Calu3 (cell line): ENCODE measurements at regions not wholly inside any gene's neighbourhood (a gene's known extent, or its start where the extent isn't known, plus 50 kb on each side); places are given as distances from the start of the nearest gene placed in this dataset.

Source experiments
- BruUV-seq: library from RNA; stranded (reverse); fragments of 400-500 nt; replicated peaks from 2 replicates; lab custom pipeline; 2021; lab: Mats Ljungman, UMichigan
- CTCF ChIA-PET: fragments of 300-600 bp; sonication (Branson Sonifier 250); formaldehyde crosslinking; loops from one replicate; lab custom pipeline; 2022; ENCODE audit warnings: antibody characterized with exemption; lab: Charles Lee
- DNase-seq: peaks from one replicate; pipeline ENCODE4 v3.0.0; 2022
- H3K27ac Mint-ChIP-seq: one replicate; pipeline ENCODE4 v1.8.0; 2022; ENCODE audit warnings: mixed read lengths; ENCODE audit not compliant: unreplicated experiment
- H3K27me3 Mint-ChIP-seq: one replicate; pipeline ENCODE4 v1.8.0; 2022; ENCODE audit warnings: mixed read lengths; ENCODE audit not compliant: unreplicated experiment
- H3K36me3 Mint-ChIP-seq: one replicate; pipeline ENCODE4 v1.8.0; 2022; ENCODE audit warnings: mild to moderate bottlenecking, moderate library complexity, mixed read lengths; ENCODE audit not compliant: insufficient read depth, unreplicated experiment
- H3K4me1 Mint-ChIP-seq: one replicate; pipeline ENCODE4 v1.8.0; 2022; ENCODE audit warnings: mild to moderate bottlenecking, low read depth, mixed read lengths; ENCODE audit not compliant: unreplicated experiment
- H3K4me3 Mint-ChIP-seq: one replicate; pipeline ENCODE4 v1.8.0; 2022; ENCODE audit warnings: mild to moderate bottlenecking, low read depth, moderate library complexity, mixed read lengths; ENCODE audit not compliant: unreplicated experiment
- H3K9me3 Mint-ChIP-seq: one replicate; pipeline ENCODE4 v1.8.0; 2022; ENCODE audit warnings: low read depth, mixed read lengths; ENCODE audit not compliant: unreplicated experiment
- intact Hi-C: fragments of 100-400 bp; cut with micrococcal nuclease; formaldehyde crosslinking; loops from one replicate; pipeline ENCODE4 v1.10.0; 2022; ENCODE audit not compliant: unreplicated experiment
- TF ChIP-seq, protein P1 (sequence below): fragments of 200-600 bp; IDR thresholded peaks from one replicate; pipeline ENCODE4 v1.8.0; 2022; ENCODE audit warnings: antibody characterized with exemption; ENCODE audit not compliant: unreplicated experiment

GRCh38 chr10:90141791-90142190, 440.4 kb downstream of the KIF20B start:
- Mint-ChIP-seq H3K4me1 (no peaks in the 10 kb centered on the region), H3K36me3 (no peaks in the 10 kb centered on the region), H3K9me3 (peaks cover 3% of the 10 kb centered on the region), H3K27me3 (no peaks in the 10 kb centered on the region), H3K27ac (no peak overlapping the region), H3K4me3 (no peak overlapping the region)
- CTCF ChIA-PET: no interaction called here
- intact Hi-C loops: loop anchor here (10.0 kb wide), 1 partner anchor 453 kb away; no protein-coding TSS in a partner anchor
- DNase-seq: no peak
- BruUV-seq: no TSS peak
- TF ChIP-seq, protein P1, sequence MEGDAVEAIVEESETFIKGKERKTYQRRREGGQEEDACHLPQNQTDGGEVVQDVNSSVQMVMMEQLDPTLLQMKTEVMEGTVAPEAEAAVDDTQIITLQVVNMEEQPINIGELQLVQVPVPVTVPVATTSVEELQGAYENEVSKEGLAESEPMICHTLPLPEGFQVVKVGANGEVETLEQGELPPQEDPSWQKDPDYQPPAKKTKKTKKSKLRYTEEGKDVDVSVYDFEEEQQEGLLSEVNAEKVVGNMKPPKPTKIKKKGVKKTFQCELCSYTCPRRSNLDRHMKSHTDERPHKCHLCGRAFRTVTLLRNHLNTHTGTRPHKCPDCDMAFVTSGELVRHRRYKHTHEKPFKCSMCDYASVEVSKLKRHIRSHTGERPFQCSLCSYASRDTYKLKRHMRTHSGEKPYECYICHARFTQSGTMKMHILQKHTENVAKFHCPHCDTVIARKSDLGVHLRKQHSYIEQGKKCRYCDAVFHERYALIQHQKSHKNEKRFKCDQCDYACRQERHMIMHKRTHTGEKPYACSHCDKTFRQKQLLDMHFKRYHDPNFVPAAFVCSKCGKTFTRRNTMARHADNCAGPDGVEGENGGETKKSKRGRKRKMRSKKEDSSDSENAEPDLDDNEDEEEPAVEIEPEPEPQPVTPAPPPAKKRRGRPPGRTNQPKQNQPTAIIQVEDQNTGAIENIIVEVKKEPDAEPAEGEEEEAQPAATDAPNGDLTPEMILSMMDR: no peak

- no TSS peak for BruUV-seq
- Mint-ChIP-seq H3K9me3 (peaks cover 3% of the 10 kb centered on the region), H3K4me1 (no peaks in the 10 kb centered on the region), H3K4me3 (no peak overlapping the region), H3K27ac (no peak overlapping the region), H3K27me3 (no peaks in the 10 kb centered on the region), H3K36me3 (no peaks in the 10 kb centered on the region)
- CTCF ChIA-PET: no interaction called here
- DNase-seq: no peak
- TF ChIP-seq, protein P1: no peak
- intact Hi-C loops: loop anchor here (10.0 kb wide), 1 partner anchor 451 kb away; no protein-coding TSS in a partner anchor
Observed at GRCh38 chr10:90143937-90144336, 442.5 kb downstream of the KIF20B start.

DNA sequence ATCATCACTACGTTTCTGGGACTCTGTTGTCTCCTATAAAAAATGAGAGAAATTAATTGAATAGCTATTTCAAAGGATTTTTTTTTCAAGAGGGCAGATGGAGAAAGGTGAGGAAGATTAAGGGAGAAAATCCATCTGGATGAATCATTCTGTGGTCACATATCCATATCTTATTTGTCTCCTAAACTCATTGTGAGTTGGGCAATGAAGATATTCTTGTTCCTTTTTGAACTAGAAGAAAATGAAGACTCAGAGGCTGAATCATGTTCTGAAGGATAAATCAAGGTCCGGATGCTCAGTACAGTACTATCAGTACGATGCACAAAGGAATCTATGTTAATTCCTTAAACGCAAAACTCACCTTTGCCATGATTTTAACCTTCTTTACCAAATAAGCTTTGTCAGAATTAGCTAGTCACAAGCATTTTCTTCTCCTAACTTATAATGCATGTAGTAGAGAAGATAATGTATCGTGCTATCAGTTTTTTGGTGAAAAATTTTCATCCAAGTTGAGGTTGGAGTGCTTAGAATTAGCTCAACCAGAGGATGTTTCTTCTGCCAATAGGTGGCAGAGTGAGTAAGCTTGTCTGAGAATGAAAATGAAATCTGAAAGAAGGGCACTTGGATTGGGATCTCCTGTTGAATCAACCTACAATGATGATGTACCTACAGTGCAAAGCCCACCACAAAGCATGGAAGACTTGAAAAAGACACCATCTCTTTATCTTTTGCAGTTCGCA, 446.9 kb downstream of the KIF20B start:
- DNase-seq: peak; percentile 14
- Mint-ChIP-seq H3K36me3 (no peaks in the 10 kb centered on the region), H3K27ac (no peak overlapping the region), H3K27me3 (no peaks in the 10 kb centered on the region), H3K4me3 (no peak overlapping the region), H3K4me1 (no peaks in the 10 kb centered on the region), H3K9me3 (no peaks in the 10 kb centered on the region)
- CTCF ChIA-PET: interaction anchor here (1.0 kb wide), 2 partner anchors 444 to 446 kb away, joined by 7 to 8 read pairs; no protein-coding TSS in a partner anchor
- intact Hi-C loops: loop anchor here (5.0 to 10.0 kb wide), 3 partner anchors 447 to 639 kb away; no protein-coding TSS in a partner anchor
- TF ChIP-seq, protein P1: peak; percentile 15
- BruUV-seq: no TSS peak

GRCh38 chr10:90149563-90149962, 448.2 kb downstream of the KIF20B start:
- no peaks in the 10 kb centered on the region for H3K27me3 Mint-ChIP-seq
- no peaks in the 10 kb centered on the region for H3K9me3 Mint-ChIP-seq

More at GRCh38 chr10:90149563-90149962, 448.2 kb downstream of the KIF20B start:
- no peak for DNase-seq
- Mint-ChIP-seq H3K27ac (no peak overlapping the region), H3K4me1 (no peaks in the 10 kb centered on the region), H3K36me3 (no peaks in the 10 kb centered on the region), H3K4me3 (no peak overlapping the region)
- CTCF ChIA-PET: no interaction called here
- intact Hi-C loops: loop anchor here (5.0 to 10.0 kb wide), 3 partner anchors 445 to 638 kb away; no protein-coding TSS in a partner anchor
- no TSS peak for BruUV-seq
- TF ChIP-seq, protein P1: no peak
